IMR-90 (cell line): ENCODE measurements at regions not wholly inside any gene's neighbourhood (a gene's known extent, or its start where the extent isn't known, plus 50 kb on each side); places are given as distances from the start of the nearest gene placed in this dataset.

Source experiments
- ATAC-seq: fragments of 200-7000 bp; cut with Tn5 transposase; 2 replicates; pipeline ENCODE4 v1.9.1; 2020; ENCODE audit warnings: low read depth, mild to moderate bottlenecking, moderate library complexity
- BruUV-seq: library from RNA; stranded (reverse); fragments of 400-500 nt; replicated peaks from 2 replicates; lab custom pipeline; 2021; lab: Mats Ljungman, UMichigan
- CTCF ChIA-PET: fragments of 300-600 bp; formaldehyde crosslinking; extraction: SDS; loops from one replicate; lab custom pipeline; 2021; ENCODE audit warnings: antibody characterized with exemption; lab: Yijun Ruan, JAX
- POLR2A ChIA-PET: fragments of 300-600 bp; sonication (Branson Sonifier 250); formaldehyde crosslinking; loops from one replicate; lab custom pipeline; 2022; ENCODE audit warnings: antibody characterized with exemption; ENCODE audit not compliant: unreplicated experiment; lab: Charles Lee
- DNase-seq: peaks from one replicate; pipeline ENCODE4 v3.0.0; 2013
- H2AFZ ChIP-seq: replicated peaks from 2 replicates; pipeline ENCODE3; 2013; ENCODE audit warnings: low read length, mild to moderate bottlenecking; ENCODE audit not compliant: poor library complexity
- H2AK5ac ChIP-seq: 2 replicates; pipeline ENCODE4 v1.6.1; 2013; ENCODE audit warnings: low read depth, low read length, inconsistent platforms
- H2AK9ac ChIP-seq: replicated peaks from 2 replicates; pipeline ENCODE3; 2013; ENCODE audit warnings: mild to moderate bottlenecking, low read depth, low read length, moderate library complexity; ENCODE audit not compliant: poor library complexity
- H2BK120ac ChIP-seq: 2 replicates; pipeline ENCODE4 v1.6.1; 2013; ENCODE audit warnings: low read depth, low read length, inconsistent platforms
- H2BK15ac ChIP-seq: 3 replicates; pipeline ENCODE4 v1.6.1; 2013; ENCODE audit warnings: low read depth, low read length, inconsistent platforms
- H2BK20ac ChIP-seq: 2 replicates; pipeline ENCODE4 v1.6.1; 2013; ENCODE audit warnings: low read depth, mild to moderate bottlenecking, inconsistent platforms, low read length, moderate library complexity
- H2BK5ac ChIP-seq: 2 replicates; pipeline ENCODE4 v1.6.1; 2013; ENCODE audit warnings: mild to moderate bottlenecking, low read depth, low read length, inconsistent platforms; ENCODE audit not compliant: poor library complexity, severe bottlenecking
- H3K14ac ChIP-seq: replicated peaks from 2 replicates; pipeline ENCODE4 v1.6.1; 2013; ENCODE audit warnings: low read depth, low read length, inconsistent platforms
- H3K18ac ChIP-seq: 2 replicates; pipeline ENCODE4 v1.6.1; 2013; ENCODE audit warnings: low read depth, low read length, control low read depth
- H3K23ac ChIP-seq: 2 replicates; pipeline ENCODE4 v1.6.1; 2013; ENCODE audit warnings: low read depth, low read length, inconsistent platforms
- H3K27ac ChIP-seq: 2 replicates; pipeline ENCODE4 v1.5.1; 2013; ENCODE audit warnings: mild to moderate bottlenecking, control low read depth, low read length; ENCODE audit not compliant: insufficient read depth
- H3K27me3 ChIP-seq: 2 replicates; pipeline ENCODE4 v1.6.1; 2013; ENCODE audit warnings: low read length; ENCODE audit not compliant: control insufficient read depth, insufficient read depth
- H3K36me3 ChIP-seq: 2 replicates; pipeline ENCODE4 v1.6.1; 2013; ENCODE audit warnings: low read length, mixed read lengths; ENCODE audit not compliant: control insufficient read depth, insufficient read depth
- H3K4ac ChIP-seq: 2 replicates; pipeline ENCODE4 v1.6.1; 2013; ENCODE audit warnings: low read depth, low read length, inconsistent platforms
- H3K4me1 ChIP-seq: 2 replicates; pipeline ENCODE4 v1.6.1; 2013; ENCODE audit warnings: low read length, mixed read lengths; ENCODE audit not compliant: control insufficient read depth, insufficient read depth
- H3K4me2 ChIP-seq: 2 replicates; pipeline ENCODE4 v1.6.1; 2013; ENCODE audit warnings: low read depth, mild to moderate bottlenecking, control low read depth, low read length, moderate library complexity
- H3K4me3 ChIP-seq: 2 replicates; pipeline ENCODE4 v1.5.1; 2013; ENCODE audit warnings: low read depth, mild to moderate bottlenecking, control low read depth, low read length, moderate library complexity; ENCODE audit not compliant: insufficient read depth
- H3K56ac ChIP-seq: 2 replicates; pipeline ENCODE4 v1.6.1; 2013; ENCODE audit warnings: low read length, inconsistent platforms; ENCODE audit not compliant: insufficient read depth; ENCODE audit errors: extremely low read depth
- H3K79me1 ChIP-seq, 2 experiments: 2 replicates each; pipeline ENCODE4 v1.6.1; 2013; ENCODE audit warnings: low read length in 2 of 2, inconsistent platforms in 1 of 2, low read depth in 1 of 2
- H3K9ac ChIP-seq: 2 replicates; pipeline ENCODE4 v1.6.1; 2013; ENCODE audit warnings: low read depth, low read length, control low read depth
- H3K9me1 ChIP-seq: 2 replicates; pipeline ENCODE4 v1.6.1; 2013; ENCODE audit warnings: low read length, inconsistent platforms; ENCODE audit not compliant: insufficient read depth
- H3K9me3 ChIP-seq: 2 replicates; pipeline ENCODE4 v1.6.1; 2013; ENCODE audit warnings: low read length; ENCODE audit not compliant: control insufficient read depth, insufficient read depth
- H4K20me1 ChIP-seq: 2 replicates; pipeline ENCODE4 v1.6.1; 2013; ENCODE audit warnings: low read length, inconsistent platforms; ENCODE audit not compliant: insufficient read depth
- H4K5ac ChIP-seq: 2 replicates; pipeline ENCODE4 v1.6.1; 2013; ENCODE audit warnings: mild to moderate bottlenecking, low read depth, low read length, control low read depth
- H4K8ac ChIP-seq, 2 experiments: 2 replicates each; pipeline ENCODE4 v1.6.1; 2013; ENCODE audit warnings: low read depth in 2 of 2, low read length in 2 of 2, control low read depth in 1 of 2, inconsistent platforms in 1 of 2
- H4K91ac ChIP-seq: 2 replicates; pipeline ENCODE4 v1.6.1; 2013; ENCODE audit warnings: low read depth, low read length, inconsistent platforms; ENCODE audit not compliant: insufficient read depth
- CEBPB ChIP-seq: IDR thresholded peaks from 2 replicates; pipeline ENCODE4 v1.6.1; 2012; ENCODE audit warnings: low read depth, low read length, improper control_type of control experiment
- FOS ChIP-seq: fragments of 150-350 bp; IDR thresholded peaks from 2 replicates; pipeline ENCODE4 v1.6.1; 2016; ENCODE audit warnings: low read depth, low read length
- MAFK ChIP-seq: IDR thresholded peaks from 2 replicates; pipeline ENCODE4 v1.6.1; 2012; ENCODE audit warnings: low read depth, low read length, improper control_type of control experiment
- MAZ ChIP-seq: IDR thresholded peaks from 2 replicates; pipeline ENCODE4 v1.6.1; 2012; ENCODE audit warnings: low read depth, mild to moderate bottlenecking, low read length, improper control_type of control experiment, moderate library complexity, borderline replicate concordance
- MXI1 ChIP-seq: IDR thresholded peaks from 2 replicates; pipeline ENCODE4 v1.6.1; 2012; ENCODE audit warnings: low read depth, mild to moderate bottlenecking, low read length, moderate library complexity, borderline replicate concordance
- NFE2L2 ChIP-seq: fragments of 150-350 bp; IDR thresholded peaks from 2 replicates; pipeline ENCODE4 v1.6.1; 2016; ENCODE audit warnings: low read depth, mild to moderate bottlenecking, low read length
- RAD21 ChIP-seq: IDR thresholded peaks from 2 replicates; pipeline ENCODE4 v1.6.1; 2012; ENCODE audit warnings: low read length, improper control_type of control experiment
- RCOR1 ChIP-seq: IDR thresholded peaks from 2 replicates; pipeline ENCODE4 v1.6.1; 2012; ENCODE audit warnings: mild to moderate bottlenecking, low read length, improper control_type of control experiment; ENCODE audit not compliant: insufficient replicate concordance
- SMC3 ChIP-seq: fragments of 150-350 bp; IDR thresholded peaks from 2 replicates; pipeline ENCODE4 v1.6.1; 2016; ENCODE audit warnings: low read depth, mild to moderate bottlenecking, antibody characterized with exemption, low read length, moderate library complexity
- WGBS, 2 experiments: methylation state at CpG; one replicate each; pipeline versions ENCODE4 v1.1.5 to v1.1.7; 2013; ENCODE audit warnings: missing lambda C conversion rate in 2 of 2; ENCODE audit not compliant: insufficient read length in 1 of 2; ENCODE audit errors: extremely low coverage in 2 of 2; 5-methylcytosine and 5-hydroxymethylcytosine counted together
- dilution Hi-C: fragments of 300-500 bp; cut with HindIII; formaldehyde crosslinking; loops from one replicate; pipeline ENCODE4 v1.14.3; 2018; ENCODE audit warnings: low sequenced_read_pairs; ENCODE audit not compliant: unreplicated experiment
- in situ Hi-C: fragments of 300-500 bp; cut with MboI; formaldehyde crosslinking; loops from 3 replicates; pipeline ENCODE4 v1.14.3; 2019; ENCODE audit warnings: low sequenced_read_pairs, inconsistent platforms, mixed read lengths
- intact Hi-C: fragments of 100-400 bp; cut with micrococcal nuclease; formaldehyde crosslinking; loops from 2 replicates; pipeline ENCODE4 v1.10.0; 2022
- TF ChIP-seq, protein P1 (sequence below): fragments of 150-350 bp; IDR thresholded peaks from 2 replicates; pipeline ENCODE4 v1.6.1; 2017; ENCODE audit warnings: mild to moderate bottlenecking, antibody characterized with exemption, low read length, low read depth

DNA sequence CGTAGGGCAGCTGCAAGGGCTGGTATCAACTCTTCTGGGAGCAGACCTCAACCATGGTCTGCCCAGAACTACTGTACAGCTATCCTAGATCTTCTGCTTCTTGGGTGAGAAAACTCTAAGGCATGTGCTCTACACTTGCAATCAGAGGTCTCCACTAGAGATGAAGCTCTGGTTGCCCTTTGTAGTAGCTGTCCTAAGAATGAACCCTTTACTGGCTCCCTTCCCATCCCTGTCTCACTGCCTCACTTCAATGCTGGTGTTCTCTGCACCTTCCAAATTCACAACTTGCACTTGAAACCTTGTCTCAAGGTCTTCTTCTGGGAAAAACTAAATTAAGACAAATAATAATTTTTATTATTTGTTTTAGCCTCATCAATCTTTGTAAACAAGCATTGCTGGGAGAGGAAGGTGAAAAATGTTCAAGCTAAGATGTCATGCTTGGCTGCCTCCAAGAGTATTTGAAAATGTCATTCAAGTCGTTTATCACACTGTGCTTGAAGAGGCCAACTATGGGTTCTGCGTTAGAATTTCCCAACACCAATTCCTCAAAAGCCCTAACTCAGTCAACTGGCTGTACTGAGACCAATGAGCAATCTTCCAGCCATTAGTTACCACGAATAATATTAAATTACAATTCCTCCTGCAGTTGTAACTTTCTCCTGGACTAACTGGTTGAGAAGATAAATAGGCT, 216.9 kb upstream of the ADRA1D start:
- H3K27me3 ChIP-seq, result no peaks in the 10 kb centered on the region
- 0 out of 2 replicates have a peak overlapping the region, but pooled peaks have one; percentile 11 for H2BK120ac ChIP-seq
- H3K56ac ChIP-seq, result no peak overlapping the region
- peaks cover 11% of the 10 kb centered on the region for H3K4me1 ChIP-seq
- BruUV-seq, result no TSS peak
- no peak overlapping the region for H4K5ac ChIP-seq
- DNase-seq (peak; percentile 20), ATAC-seq (no peak)
- H2AFZ ChIP-seq, result no peak overlapping the region
- peak overlapping the region; percentile 23; the same call in 1 of the 3 replicates for H2BK15ac ChIP-seq
- H3K23ac ChIP-seq, result peak overlapping the region; percentile 2; the same call in 1 of the 2 replicates
- H2AK5ac ChIP-seq, result 0 out of 2 replicates have a peak overlapping the region, but pooled peaks have one; percentile 23
- intact Hi-C loops, result no loop called here
- no peaks in the 10 kb centered on the region for H3K9me3 ChIP-seq
- no peaks in the 10 kb centered on the region for H4K20me1 ChIP-seq
- no peaks in the 10 kb centered on the region for H3K36me3 ChIP-seq
- no peak overlapping the region for H3K9ac ChIP-seq
- H3K79me1 ChIP-seq, result 0 out of 4 replicates have a peak, but pooled peaks cover 0 to 4% of the 10 kb centered on the region in 2 experiments
- in situ Hi-C loops, result no loop called here
- H2AK9ac ChIP-seq, result no peak overlapping the region
- no CpG with 5 or more reads among the region's 4 CpGs for WGBS, 2 experiments
- dilution Hi-C loops, result no loop called here
- no peak overlapping the region for H3K18ac ChIP-seq
- POLR2A ChIA-PET, result no interaction called here
- no peak overlapping the region for H4K8ac ChIP-seq
- H2BK5ac ChIP-seq, result no peak overlapping the region
- H3K27ac ChIP-seq, result no peak overlapping the region
- no peak overlapping the region for H3K4ac ChIP-seq
- no peak overlapping the region for H3K4me2 ChIP-seq
- H4K91ac ChIP-seq, result no peak overlapping the region
- H2BK20ac ChIP-seq, result no peak overlapping the region; the same call in 1 of the 2 replicates
- H3K14ac ChIP-seq, result no peak overlapping the region
- CTCF ChIA-PET, result no interaction called here
- H3K9me1 ChIP-seq, result peaks cover 8% of the 10 kb centered on the region
- TF ChIP-seq RAD21 (no peak), SMC3 (no peak), MAFK (no peak), RCOR1 (no peak), MAZ (no peak), FOS (no peak), NFE2L2 (no peak), CEBPB (no peak), MXI1 (no peak)
- TF ChIP-seq, protein P1, sequence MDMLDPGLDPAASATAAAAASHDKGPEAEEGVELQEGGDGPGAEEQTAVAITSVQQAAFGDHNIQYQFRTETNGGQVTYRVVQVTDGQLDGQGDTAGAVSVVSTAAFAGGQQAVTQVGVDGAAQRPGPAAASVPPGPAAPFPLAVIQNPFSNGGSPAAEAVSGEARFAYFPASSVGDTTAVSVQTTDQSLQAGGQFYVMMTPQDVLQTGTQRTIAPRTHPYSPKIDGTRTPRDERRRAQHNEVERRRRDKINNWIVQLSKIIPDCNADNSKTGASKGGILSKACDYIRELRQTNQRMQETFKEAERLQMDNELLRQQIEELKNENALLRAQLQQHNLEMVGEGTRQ, result no peak
- H3K4me3 ChIP-seq, result no peak overlapping the region
